HG02870 (cell line): ENCODE measurements at regions not wholly inside any gene's neighbourhood (a gene's known extent, or its start where the extent isn't known, plus 50 kb on each side); places are given as distances from the start of the nearest gene placed in this dataset.
"Not testable (repeated sequence)": the region's sequence is repeated elsewhere in the genome, so short reads cannot be mapped to it uniquely, and the experiment has no call there.

ENCODE experiments used
- ATAC-seq: cut with Tn5 transposase; IDR thresholded peaks from one replicate; pipeline ENCODE4 v1.9.1; 2021; ENCODE audit warnings: mild to moderate bottlenecking, moderate library complexity; ENCODE audit not compliant: unreplicated experiment

- no peak for ATAC-seq
Observed at GRCh38 chr3:181549266-181549665, 162.5 kb upstream of the SOX2 start.

DNA sequence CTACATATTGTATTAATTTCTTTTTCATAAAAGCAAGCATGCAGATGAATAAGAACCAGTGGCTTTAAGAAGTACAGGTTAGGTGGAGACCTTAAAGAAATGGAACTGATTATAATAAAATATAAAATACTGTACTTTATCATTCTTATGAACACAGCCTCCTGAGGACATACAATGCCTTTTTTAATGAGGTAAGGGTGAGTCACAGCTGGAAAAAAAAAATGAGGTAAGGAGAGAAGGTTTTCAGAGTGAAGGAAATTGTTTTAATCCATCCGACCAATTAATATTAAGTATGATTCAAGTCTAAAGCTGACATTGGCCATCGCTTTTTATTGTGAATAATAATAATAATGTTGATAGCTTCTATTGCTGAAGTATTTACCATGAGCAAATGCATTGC, 170.3 kb upstream of the SOX2 start:
- no peak for ATAC-seq

- ATAC-seq = no peak
Observed at GRCh38 chr3:181534781-181535221, 176.9 kb upstream of the SOX2 start.

GRCh38 chr3:181533811-181534210, 177.9 kb upstream of the SOX2 start:
- no peak for ATAC-seq

DNA sequence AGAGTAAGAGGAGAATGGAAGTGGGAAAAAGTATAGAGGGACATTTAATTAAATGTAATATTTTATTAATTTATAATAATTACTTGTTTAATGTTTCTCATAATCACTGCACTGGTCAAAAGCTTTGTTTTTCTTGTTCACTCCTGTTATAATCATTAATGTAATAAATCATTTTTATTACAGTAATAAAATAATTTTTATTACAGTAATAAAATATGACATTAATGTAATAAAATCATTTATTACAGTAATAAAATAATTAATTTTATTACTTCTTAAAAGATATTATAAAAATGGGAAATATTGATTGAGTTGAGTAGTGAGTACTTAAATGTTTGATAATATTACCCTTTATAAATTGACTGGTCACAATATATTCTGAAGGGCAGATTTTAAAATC, 181.1 kb upstream of the SOX2 start:
- no peak for ATAC-seq

DNA sequence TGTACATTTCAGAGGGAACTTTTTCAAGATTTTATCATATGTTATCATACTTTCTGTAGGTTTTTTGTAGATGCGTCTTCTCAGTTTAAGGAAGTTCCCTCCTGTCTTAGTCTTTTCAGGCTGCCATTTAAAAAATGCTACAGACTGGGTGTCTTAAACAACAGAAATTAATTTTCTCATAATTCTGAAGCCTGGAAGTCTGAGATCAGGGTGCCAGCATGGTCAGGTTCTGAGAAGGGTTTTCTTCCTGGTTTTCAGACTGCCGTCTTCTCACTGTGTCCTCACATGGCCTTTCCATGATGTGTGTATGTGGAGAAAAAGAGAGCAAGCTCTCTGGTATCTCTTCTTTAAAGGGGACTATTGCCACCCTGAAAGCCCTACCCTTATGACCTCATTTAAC, 189.9 kb upstream of the SOX2 start:
- no peak for ATAC-seq

DNA sequence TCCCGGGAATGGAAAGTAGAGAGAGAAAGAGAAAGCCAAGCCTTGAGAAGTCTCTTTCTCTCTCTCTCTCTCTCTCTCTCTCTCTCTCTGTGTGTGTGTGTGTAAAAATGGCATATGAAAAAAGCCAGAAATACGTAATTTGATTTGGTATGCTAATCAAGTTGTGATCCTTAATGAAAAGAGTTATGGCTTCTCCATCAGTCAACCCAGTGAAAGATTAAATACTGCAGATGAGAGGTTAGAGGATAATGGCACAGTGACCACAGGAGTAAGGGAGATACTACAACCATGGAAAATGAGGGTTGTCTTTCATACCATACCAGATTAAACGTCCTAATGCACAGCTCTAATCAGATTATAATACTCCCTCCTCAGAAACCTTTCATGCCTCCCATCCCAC, 193.5 kb upstream of the SOX2 start:
- no peak for ATAC-seq

DNA sequence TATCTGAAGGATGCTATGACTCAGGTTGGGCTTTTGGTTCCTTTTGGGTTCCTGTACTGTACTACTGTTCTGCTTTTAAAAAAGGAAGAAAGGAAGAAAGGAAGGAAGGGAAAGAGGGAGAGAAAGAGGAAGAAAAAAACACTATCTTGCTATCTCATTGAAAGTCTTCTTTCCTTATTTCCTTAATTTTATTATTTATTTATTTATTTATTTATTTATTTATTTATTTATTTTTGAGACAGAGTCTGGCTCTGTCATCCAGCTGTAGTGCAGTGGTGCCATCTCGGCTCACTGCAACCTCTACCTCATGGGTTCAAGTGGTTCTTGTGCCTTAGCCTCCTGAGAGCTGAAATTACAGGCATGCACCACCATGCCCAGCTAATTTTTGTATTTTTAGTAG, 198.9 kb upstream of the SOX2 start:
- no peak for ATAC-seq

- ATAC-seq = no peak
Observed at GRCh38 chr3:181510500-181510899, 201.2 kb upstream of the SOX2 start.

DNA sequence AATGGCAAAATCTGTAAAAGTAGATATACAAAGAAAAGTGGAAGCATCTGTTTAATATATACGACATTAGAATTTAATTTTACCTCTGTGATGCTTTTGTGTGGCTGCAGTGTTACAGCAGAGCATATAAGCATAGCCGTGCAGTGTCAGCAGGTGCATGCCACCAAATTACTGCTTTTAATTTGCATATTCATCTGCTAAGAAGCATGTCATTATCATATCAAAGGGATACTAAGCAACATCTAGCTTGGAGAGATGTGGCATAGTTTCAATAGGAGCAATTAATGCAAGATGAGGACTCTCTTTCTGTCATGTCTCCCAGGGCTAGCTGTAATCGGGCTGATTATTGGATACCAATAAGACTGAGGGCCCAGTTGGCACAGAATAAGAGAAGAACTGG, 214.4 kb upstream of the SOX2 start:
- no peak for ATAC-seq

- ATAC-seq = no peak
Observed at GRCh38 chr3:181493423-181493822, 218.3 kb upstream of the SOX2 start.

- ATAC-seq = no peak
Observed at GRCh38 chr3:181488536-181488935, 223.2 kb upstream of the SOX2 start.

GRCh38 chr3:181487236-181487978, 224.3 kb upstream of the SOX2 start:
- ATAC-seq = no peak

- no peak for ATAC-seq
Observed at GRCh38 chr3:181486141-181486885, 225.4 kb upstream of the SOX2 start.

DNA sequence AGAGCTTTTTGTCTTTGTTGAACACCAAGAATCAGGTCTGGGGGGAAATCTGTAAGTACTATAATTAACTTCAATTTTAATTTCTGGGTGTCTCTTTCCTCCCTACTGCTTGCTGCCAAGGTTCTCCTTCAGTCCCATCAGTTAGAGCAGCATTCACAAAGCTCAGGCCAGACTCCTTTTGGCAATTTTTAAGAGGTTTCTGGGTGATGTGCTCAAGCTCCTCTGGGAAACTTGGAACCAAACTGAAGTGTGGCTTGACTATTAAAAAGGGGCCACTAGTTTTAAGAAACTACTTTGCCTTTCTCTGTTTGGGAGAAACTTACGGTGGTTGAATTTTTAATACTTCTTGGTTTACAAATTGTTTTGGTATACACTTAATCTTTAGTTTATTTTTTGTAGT, 227.7 kb upstream of the SOX2 start:
- no peak for ATAC-seq

GRCh38 chr3:181475146-181475545, 236.6 kb upstream of the SOX2 start:
- ATAC-seq = not testable (repeated sequence)

DNA sequence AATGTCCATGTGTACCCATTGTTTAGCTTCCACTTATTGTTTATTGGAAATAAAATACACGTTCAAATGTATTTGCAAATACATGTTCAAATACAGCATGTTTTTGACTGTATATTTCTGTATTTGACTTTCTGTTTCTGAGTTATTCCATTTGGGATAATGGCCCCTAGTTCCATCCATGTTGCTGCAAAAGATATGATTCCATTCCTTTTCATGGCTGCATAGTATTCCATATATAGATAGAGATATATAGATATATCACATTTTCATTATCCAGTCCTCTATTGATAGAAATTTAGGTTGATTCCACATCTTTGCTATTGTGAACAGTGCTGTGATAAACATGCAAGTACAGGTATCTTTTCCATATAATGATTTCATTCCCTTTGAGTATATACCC, 241.4 kb upstream of the SOX2 start:
- no peak for ATAC-seq

DNA sequence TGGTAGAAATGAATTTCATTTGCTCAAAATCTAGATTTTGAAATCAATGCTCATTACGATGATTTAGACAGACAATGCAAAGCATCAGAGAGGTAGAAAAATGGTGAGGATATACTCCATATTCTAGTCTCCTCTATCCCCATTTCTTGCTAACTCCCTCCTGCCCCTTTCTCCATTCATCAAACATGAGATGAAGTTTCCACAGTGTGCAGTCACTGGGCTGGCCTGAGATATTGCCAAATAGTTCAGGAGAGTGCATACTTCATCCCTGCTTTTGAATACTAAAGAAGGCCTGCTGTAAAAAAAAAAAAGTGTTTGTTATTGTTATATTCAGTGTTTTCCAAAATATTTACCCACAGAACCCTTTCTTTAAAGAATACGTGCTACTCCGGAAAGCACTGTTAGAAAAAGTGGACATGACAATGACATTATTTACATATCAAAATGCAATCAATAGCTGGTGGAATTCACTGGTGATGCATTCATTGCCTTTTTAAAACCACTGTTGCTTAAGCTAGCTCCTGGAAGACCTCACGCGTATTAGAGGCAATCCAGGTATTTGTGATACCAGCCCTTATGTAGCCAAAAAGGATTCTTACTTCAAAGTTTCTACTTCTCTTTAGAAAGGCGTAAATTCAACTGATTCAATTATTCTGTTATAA, 247.6 kb upstream of the SOX2 start:
- ATAC-seq = no peak

DNA sequence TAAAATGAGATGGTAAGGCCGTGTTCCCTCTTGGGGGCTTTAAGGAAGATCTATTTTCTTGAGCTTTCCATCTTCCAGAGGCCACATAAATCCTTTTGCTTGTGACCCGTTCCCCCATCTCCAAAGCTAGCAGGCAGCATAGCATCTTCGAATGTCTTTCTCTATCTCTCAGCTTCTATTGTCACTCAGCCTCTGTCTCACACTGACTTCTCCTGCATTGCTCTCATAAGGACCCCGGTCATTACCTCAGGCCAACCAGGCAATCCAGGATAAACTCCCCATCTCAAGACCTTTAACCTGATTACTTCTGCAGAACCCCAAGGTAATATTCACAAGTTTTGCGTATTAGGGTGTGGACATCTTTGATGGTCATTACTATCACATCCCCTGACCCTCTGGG, 250.3 kb upstream of the SOX2 start:
- ATAC-seq = no peak

GRCh38 chr3:181459516-181459915, 252.2 kb upstream of the SOX2 start:
- no peak for ATAC-seq

DNA sequence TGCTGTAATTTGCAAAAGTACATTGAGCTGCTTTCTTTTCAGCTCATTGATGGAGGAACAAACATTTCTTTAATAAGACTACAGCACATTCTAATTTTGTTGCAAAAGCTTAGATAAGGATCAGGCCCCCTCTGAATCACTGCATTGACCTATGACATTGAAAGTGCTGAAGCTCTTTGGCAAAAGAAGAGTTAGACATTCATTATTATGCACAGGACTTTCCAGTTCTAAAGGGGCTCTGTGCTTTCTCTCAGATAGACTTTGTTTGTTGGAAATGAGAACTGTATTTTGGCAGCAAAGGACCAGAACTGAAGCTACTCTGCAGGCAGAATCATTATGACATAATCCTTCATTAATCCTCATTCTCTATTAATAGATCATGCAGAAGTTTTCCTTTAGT, 252.9 kb upstream of the SOX2 start:
- ATAC-seq = no peak

- no peak for ATAC-seq
Observed at GRCh38 chr3:181457756-181458155, 254.0 kb upstream of the SOX2 start.
